A549 (cell line): ENCODE measurements at regions not wholly inside any gene's neighbourhood (a gene's known extent, or its start where the extent isn't known, plus 50 kb on each side); places are given as distances from the start of the nearest gene placed in this dataset.

ENCODE experiments used
- ATAC-seq, 2 experiments: fragments of 200-7000 bp in 1 of 2; fragments of >200 bp in 1 of 2; cut with Nextera tagmentation in 1 of 2; cut with Tn5 transposase in 1 of 2; 3 replicates each; pipeline versions ENCODE4 v1.8.0 to v1.9.1; 2018 to 2020; ENCODE audit warnings: mild to moderate bottlenecking in 1 of 2, moderate library complexity in 1 of 2
- CTCF ChIA-PET: fragments of 300-600 bp; sonication (Branson Sonifier 250); formaldehyde crosslinking; extraction: SDS; loops from one replicate; lab custom pipeline; 2021; ENCODE audit warnings: antibody characterized with exemption, inconsistent platforms; lab: Yijun Ruan, JAX
- POLR2A ChIA-PET: fragments of 350-600 bp; formaldehyde crosslinking; extraction: SDS; loops from one replicate; lab custom pipeline; 2021; ENCODE audit warnings: antibody characterized with exemption, inconsistent platforms; lab: Yijun Ruan, JAX
- DNase-seq, 2 experiments: peaks; one replicate each; pipeline versions ENCODE4 v3.0.0 to v3.0.0-alpha.2; 2011 to 2016; ENCODE audit warnings: low read depth in 1 of 2, low spot score in 1 of 2
- FAIRE-seq: peaks from 2 replicates; lab custom pipeline; 2011; peaks lifted over from hg19 to GRCh38; lab: Jason Lieb, UNC
- H3K27ac ChIP-seq, 2 experiments: fragments of >200 bp; sonication (Bioruptor Twin); formaldehyde crosslinking; 3 replicates each; pipeline ENCODE4 v1.5.1; 2016 to 2017
- H3K4me1 ChIP-seq: fragments of >200 bp; sonication (Bioruptor Twin); formaldehyde crosslinking; 3 replicates; pipeline ENCODE4 v1.6.1; 2016
- H3K4me2 ChIP-seq: fragments of >200 bp; sonication (Bioruptor Twin); formaldehyde crosslinking; 3 replicates; pipeline ENCODE4 v1.6.1; 2016
- H3K4me3 ChIP-seq: fragments of >200 bp; sonication (Bioruptor Twin); formaldehyde crosslinking; 3 replicates; pipeline ENCODE4 v1.5.1; 2016
- H3K9me3 ChIP-seq: fragments of >200 bp; sonication (Bioruptor Twin); formaldehyde crosslinking; 3 replicates; pipeline ENCODE4 v1.6.1; 2016
- ATOH8 ChIP-seq: fragments of 250-450 bp; sonication (Bioruptor Pico); IDR thresholded peaks from 2 replicates; pipeline ENCODE4 v1.5.0; 2020; ENCODE audit warnings: low read depth, mild to moderate bottlenecking, moderate library complexity
- CBX8 ChIP-seq: fragments of 200-600 bp; sonication (generic); IDR thresholded peaks from 2 replicates; pipeline ENCODE4 v1.6.1; 2016
- CEBPB ChIP-seq, 2 experiments: fragments of >200 bp in 1 of 2; sonication (Bioruptor Twin) in 1 of 2; formaldehyde crosslinking in 1 of 2; IDR thresholded peaks; 2 replicates each; pipeline ENCODE4 v1.6.1; 2012 to 2016
- CHD2 ChIP-seq: fragments of 150-350 bp; IDR thresholded peaks from 2 replicates; pipeline ENCODE4 v1.6.1; 2014; ENCODE audit warnings: low read length; ENCODE audit not compliant: partially characterized antibody
- E2F6 ChIP-seq: IDR thresholded peaks from 2 replicates; pipeline ENCODE4 v1.6.1; 2012; ENCODE audit warnings: low read depth, borderline replicate concordance
- EHF ChIP-seq: fragments of 250-450 bp; sonication (Bioruptor Pico); IDR thresholded peaks from 2 replicates; pipeline ENCODE4 v1.5.0; 2020; ENCODE audit warnings: mild to moderate bottlenecking
- ELK1 ChIP-seq: fragments of 150-350 bp; IDR thresholded peaks from 2 replicates; pipeline ENCODE4 v1.6.1; 2014; ENCODE audit warnings: low read depth, mild to moderate bottlenecking, low read length
- EP300 ChIP-seq, 2 experiments: fragments of >200 bp; sonication (Bioruptor Twin); formaldehyde crosslinking; IDR thresholded peaks; 2 replicates in 1 of 2; 3 replicates in 1 of 2; pipeline ENCODE4 v1.6.1; 2016 to 2017
- FOSB ChIP-seq: fragments of 250-450 bp; sonication (Bioruptor Pico); IDR thresholded peaks from 2 replicates; pipeline ENCODE4 v1.5.0; 2020; ENCODE audit warnings: mild to moderate bottlenecking, moderate library complexity
- HOXA7 ChIP-seq: fragments of 250-450 bp; sonication (Bioruptor Pico); IDR thresholded peaks from 2 replicates; pipeline ENCODE4 v1.5.0; 2020; ENCODE audit warnings: mild to moderate bottlenecking, moderate library complexity
- JUN ChIP-seq, 2 experiments: fragments of >200 bp; sonication (Bioruptor Twin); formaldehyde crosslinking; IDR thresholded peaks; 2 replicates in 1 of 2; 3 replicates in 1 of 2; pipeline ENCODE4 v1.6.1; 2016 to 2017
- JUNB ChIP-seq: fragments of >200 bp; sonication (Bioruptor Twin); formaldehyde crosslinking; IDR thresholded peaks from 2 replicates; pipeline ENCODE4 v1.6.1; 2016
- KDM5A ChIP-seq: fragments of 200-600 bp; sonication (generic); IDR thresholded peaks from 2 replicates; pipeline ENCODE4 v1.6.1; 2016; ENCODE audit warnings: antibody characterized with exemption, mild to moderate bottlenecking
- MYC ChIP-seq: IDR thresholded peaks from 2 replicates; pipeline ENCODE4 v1.6.1; 2012; ENCODE audit warnings: mild to moderate bottlenecking, inconsistent platforms, low read length, improper control_type of control experiment, borderline replicate concordance
- NFE2L2 ChIP-seq: fragments of 150-350 bp; conservative IDR thresholded peaks from 2 replicates; pipeline ENCODE4 v1.6.1; 2014; ENCODE audit warnings: low read length
- NPAS2 ChIP-seq: fragments of 250-450 bp; sonication (Bioruptor Pico); IDR thresholded peaks from 2 replicates; pipeline ENCODE4 v1.8.0; 2022; ENCODE audit warnings: mild to moderate bottlenecking, moderate library complexity, borderline replicate concordance
- NR3C1 ChIP-seq: fragments of >200 bp; sonication (Bioruptor Twin); formaldehyde crosslinking; IDR thresholded peaks from 3 replicates; pipeline ENCODE4 v1.6.1; 2017
- PHF8 ChIP-seq: fragments of 200-600 bp; sonication (generic); IDR thresholded peaks from 2 replicates; pipeline ENCODE4 v1.6.1; 2016; ENCODE audit warnings: low read depth, mild to moderate bottlenecking, antibody characterized with exemption, moderate library complexity, borderline replicate concordance
- POLR2A ChIP-seq: IDR thresholded peaks from 2 replicates; pipeline ENCODE4 v1.6.1; 2012; ENCODE audit warnings: mild to moderate bottlenecking, low read length
- POLR2AphosphoS2 ChIP-seq: conservative IDR thresholded peaks from 2 replicates; pipeline ENCODE4 v1.6.1; 2012; ENCODE audit warnings: low read length, improper control_type of control experiment, inconsistent platforms
- RAD21 ChIP-seq, 2 experiments: fragments of >200 bp in 1 of 2; sonication (Bioruptor Twin) in 1 of 2; formaldehyde crosslinking in 1 of 2; IDR thresholded peaks in 1 of 2; conservative IDR thresholded peaks in 1 of 2; 2 replicates in 1 of 2; 3 replicates in 1 of 2; pipeline ENCODE4 v1.6.1; 2012 to 2018; ENCODE audit warnings: inconsistent platforms in 1 of 2
- RARB ChIP-seq: fragments of 250-450 bp; sonication (Bioruptor Pico); IDR thresholded peaks from 2 replicates; pipeline ENCODE4 v1.8.0; 2021; ENCODE audit warnings: mild to moderate bottlenecking, moderate library complexity
- REST ChIP-seq: fragments of 200-600 bp; sonication (generic); IDR thresholded peaks from 2 replicates; pipeline ENCODE4 v1.6.1; 2016; ENCODE audit warnings: antibody characterized with exemption, mild to moderate bottlenecking, moderate library complexity
- RNF2 ChIP-seq: fragments of 200-600 bp; sonication (generic); IDR thresholded peaks from 2 replicates; pipeline ENCODE4 v1.6.1; 2016; ENCODE audit warnings: low read depth, mild to moderate bottlenecking, antibody characterized with exemption, moderate library complexity, borderline replicate concordance
- ZFP36 ChIP-seq: fragments of 450-650 bp; IDR thresholded peaks from 2 replicates; pipeline ENCODE4 v1.6.1; 2014; ENCODE audit warnings: borderline replicate concordance; ENCODE audit not compliant: partially characterized antibody
- WGBS: methylation state at CpG from one replicate; pipeline ENCODE4 v1.1.6; 2017; ENCODE audit errors: missing lambda C conversion rate; 5-methylcytosine and 5-hydroxymethylcytosine counted together

GRCh38 chr4:124279741-124280140, 432.8 kb downstream of the ANKRD50 start:
- 47% methylated on average over 2 of the region's 2 CpGs for WGBS
- Histone ChIP-seq H3K4me3 (no peak overlapping the region), H3K4me2 (no peak overlapping the region), H3K9me3 (no peaks in the 10 kb centered on the region), H3K4me1 (no peaks in the 10 kb centered on the region), H3K27ac (no peak overlapping the region)
- ATAC-seq (no peak), DNase-seq (no peak), FAIRE-seq (no peak)
- POLR2A ChIA-PET: no interaction called here
- TF ChIP-seq ZFP36: no peak
- TF ChIP-seq ELK1: no peak
- no peak for TF ChIP-seq MYC
- TF ChIP-seq EP300 (IDR thresholded peaks at IDR 0.05): no peak
- no peak for TF ChIP-seq E2F6
- TF ChIP-seq CHD2: no peak
- no peak for TF ChIP-seq HOXA7
- TF ChIP-seq CBX8: no peak
- TF ChIP-seq POLR2AphosphoS2: no peak
- no peak for TF ChIP-seq NPAS2
- CTCF ChIA-PET: no interaction called here

GRCh38 chr4:124282301-124282898, 430.1 kb downstream of the ANKRD50 start:
- FAIRE-seq: no peak
- DNase-seq: no peak
- POLR2A ChIA-PET: interaction anchor here (1.2 kb wide), 1 partner anchor 25 kb away, joined by 3 read pairs; no protein-coding TSS in a partner anchor
- H3K4me2 ChIP-seq: no peak overlapping the region
- no peak overlapping the region for H3K4me3 ChIP-seq
- H3K9me3 ChIP-seq: no peaks in the 10 kb centered on the region
- H3K4me1 ChIP-seq: no peaks in the 10 kb centered on the region
- CTCF ChIA-PET: no interaction called here
- no peak for ATAC-seq
- H3K27ac ChIP-seq: no peak overlapping the region
- 23% methylated on average over 4 of the region's 4 CpGs for WGBS
- no peak for TF ChIP-seq JUNB
- TF ChIP-seq FOSB (CRISPR knock-in tag): no peak
- TF ChIP-seq JUN (IDR thresholded peaks at IDR 0.05): no peak
- no peak for TF ChIP-seq CEBPB (IDR thresholded peaks at IDR 0.05)
- TF ChIP-seq RNF2: no peak
- TF ChIP-seq ATOH8 (CRISPR knock-in tag): no peak
- no peak for TF ChIP-seq ZFP36
- TF ChIP-seq NPAS2: no peak
- TF ChIP-seq PHF8: no peak
- no peak for TF ChIP-seq NR3C1
- TF ChIP-seq RAD21 (conservative IDR thresholded peaks at IDR 0.05 in 1 of 2, IDR thresholded peaks at IDR 0.05 in 1 of 2): no peak
- TF ChIP-seq HOXA7: no peak
- TF ChIP-seq NFE2L2: no peak
- TF ChIP-seq RARB (CRISPR knock-in tag): no peak
- TF ChIP-seq POLR2A: no peak
- TF ChIP-seq REST: no peak
- TF ChIP-seq KDM5A: no peak
- no peak for TF ChIP-seq EHF (CRISPR knock-in tag)
